ENCODE measurements at regions not wholly inside any gene's neighbourhood (a gene's known extent, or its start where the extent isn't known, plus 50 kb on each side); places are given as distances from the start of the nearest gene placed in this dataset.

- TF ChIP-seq CTCF (IDR thresholded peaks at IDR 0.05; ENCODE audit: borderline replicate concordance, extremely low read depth, low read length, poor library complexity, severe bottlenecking) (no peak), EZH2 (IDR thresholded peaks at IDR 0.05; ENCODE audit: borderline replicate concordance, low read depth, low read length, severe bottlenecking) (no peak)
Measured at GRCh38 chr2:15713475-15713874, 121.8 kb downstream of the DDX1 start.

Data from DND-41 (cell line).